Common myeloid progenitor, CD34-positive (primary cell): ENCODE measurements at regions not wholly inside any gene's neighbourhood (a gene's known extent, or its start where the extent isn't known, plus 50 kb on each side); places are given as distances from the start of the nearest gene placed in this dataset.
"Not testable (repeated sequence)": the region's sequence is repeated elsewhere in the genome, so short reads cannot be mapped to it uniquely, and the experiment has no call there.

Experiments used
- CTCF ChIA-PET: fragments of 350-600 bp; sonication (Branson Sonifier 250); formaldehyde crosslinking; loops from one replicate; lab custom pipeline; 2021; ENCODE audit warnings: antibody characterized with exemption; lab: Charles Lee
- POLR2A ChIA-PET: fragments of 350-600 bp; sonication (Branson Sonifier 250); formaldehyde crosslinking; loops from one replicate; lab custom pipeline; 2021; ENCODE audit warnings: antibody characterized with exemption; lab: Charles Lee
- DNase-seq, 3 donors: peaks; one replicate each; pipeline versions ENCODE4 v3.0.0 to v3.0.0-alpha.2; 2013
- H3K27ac ChIP-seq, 2 experiments: 1 replicate in 1 of 2; 2 replicates in 1 of 2; pipeline ENCODE4 v1.7.0; 2013; ENCODE audit warnings: inconsistent platforms in 2 of 2, low read length in 2 of 2, mild to moderate bottlenecking in 2 of 2, low read depth in 1 of 2, moderate library complexity in 1 of 2; ENCODE audit not compliant: severe bottlenecking in 2 of 2, insufficient read depth in 1 of 2, poor library complexity in 1 of 2
- H3K27me3 ChIP-seq, 5 experiments: replicated peaks in 2 of 5; 1 replicate in 3 of 5; 2 replicates in 2 of 5; pipeline versions ENCODE4 v1.6.1 to v1.7.0; 2013; ENCODE audit warnings: low read length in 4 of 5, mild to moderate bottlenecking in 2 of 5, moderate library complexity in 2 of 5, inconsistent platforms in 1 of 5; ENCODE audit not compliant: insufficient read depth in 5 of 5, control insufficient read depth in 4 of 5
- H3K36me3 ChIP-seq, 4 experiments: 1 replicate in 2 of 4; 2 replicates in 2 of 4; pipeline versions ENCODE4 v1.6.1 to v1.7.0; 2013; ENCODE audit warnings: low read length in 3 of 4, control low read depth in 1 of 4, mild to moderate bottlenecking in 1 of 4; ENCODE audit not compliant: control insufficient read depth in 4 of 4, insufficient read depth in 4 of 4
- H3K4me1 ChIP-seq, 4 experiments: 1 replicate in 3 of 4; 2 replicates in 1 of 4; pipeline versions ENCODE4 v1.6.1 to v1.7.1; 2013; ENCODE audit warnings: low read length in 3 of 4, mild to moderate bottlenecking in 3 of 4, control low read depth in 1 of 4, inconsistent platforms in 1 of 4, moderate library complexity in 1 of 4; ENCODE audit not compliant: control insufficient read depth in 4 of 4, insufficient read depth in 4 of 4; ENCODE audit errors: control extremely low read depth in 1 of 4
- H3K4me3 ChIP-seq, 7 experiments: 1 replicate in 4 of 7; 2 replicates in 3 of 7; pipeline versions ENCODE4 v1.5.1 to v1.7.0; 2013; ENCODE audit warnings: mild to moderate bottlenecking in 7 of 7, low read length in 6 of 7, moderate library complexity in 6 of 7, inconsistent platforms in 2 of 7, low read depth in 2 of 7, control low read depth in 1 of 7; ENCODE audit not compliant: insufficient read depth in 4 of 7, control insufficient read depth in 1 of 7; ENCODE audit errors: extremely low read depth in 1 of 7
- H3K9me3 ChIP-seq, 5 experiments: 1 replicate in 4 of 5; 2 replicates in 1 of 5; pipeline versions ENCODE4 v1.6.1 to v1.7.1; 2013; ENCODE audit warnings: low read length in 4 of 5, mild to moderate bottlenecking in 2 of 5, inconsistent platforms in 1 of 5, low read depth in 1 of 5, moderate library complexity in 1 of 5; ENCODE audit not compliant: control insufficient read depth in 4 of 5, insufficient read depth in 2 of 5; ENCODE audit errors: control extremely low read depth in 1 of 5
- WGBS: methylation state at CpG from one replicate; pipeline ENCODE4 v1.1.5; 2013; ENCODE audit not compliant: insufficient coverage; 5-methylcytosine and 5-hydroxymethylcytosine counted together

- Histone ChIP-seq H3K27ac (no peak overlapping the region), H3K4me1 (no peaks in the 10 kb centered on the region), H3K36me3 (no peaks in the 10 kb centered on the region), H3K9me3 (no peaks in the 10 kb centered on the region), H3K27me3 (no peaks in the 10 kb centered on the region), H3K4me3 (no peak overlapping the region)
- POLR2A ChIA-PET = no interaction called here
- WGBS = no CpG with 5 or more reads among the region's 3 CpGs
- DNase-seq = no peak
- CTCF ChIA-PET = no interaction called here
These were observed 159.0 kb upstream of the PCDH9 start for GRCh38 chr13:67389171-67389570.

- WGBS = 93% methylated on average over 6 of the region's 7 CpGs
- POLR2A ChIA-PET, H3K4me1 ChIP-seq, H3K4me3 ChIP-seq, H3K27me3 ChIP-seq, H3K27ac ChIP-seq, H3K9me3 ChIP-seq, CTCF ChIA-PET, DNase-seq, H3K36me3 ChIP-seq: not testable (repeated sequence)
These were observed 153.1 kb upstream of the PCDH9 start for GRCh38 chr13:67383109-67383757.

GRCh38 chr13:67377919-67378318, 147.8 kb upstream of the PCDH9 start:
- no peaks in the 10 kb centered on the region for H3K27me3 ChIP-seq
- H3K27ac ChIP-seq = no peak overlapping the region
- ChIA-PET CTCF (no interaction called here), POLR2A (no interaction called here)
- no peak overlapping the region for H3K4me3 ChIP-seq
- no peaks in the 10 kb centered on the region for H3K36me3 ChIP-seq
- DNase-seq = no peak
- 100% methylated on average over 1 of the region's 1 CpG for WGBS
- no peaks in the 10 kb centered on the region for H3K9me3 ChIP-seq
- H3K4me1 ChIP-seq = no peaks in the 10 kb centered on the region

GRCh38 chr13:67374391-67374790, 144.3 kb upstream of the PCDH9 start:
- POLR2A ChIA-PET = no interaction called here
- Histone ChIP-seq H3K27me3 (no peaks in the 10 kb centered on the region), H3K4me1 (no peaks in the 10 kb centered on the region), H3K9me3 (no peaks in the 10 kb centered on the region), H3K27ac (no peak overlapping the region), H3K36me3 (no peaks in the 10 kb centered on the region), H3K4me3 (no peak overlapping the region)
- CTCF ChIA-PET = no interaction called here
- DNase-seq = no peak
- whole genome bisulfite sequencing = no CpG with 5 or more reads among the region's 1 CpG

- Histone ChIP-seq H3K27ac (no peak overlapping the region), H3K9me3 (no peaks in the 10 kb centered on the region), H3K4me3 (no peak overlapping the region), H3K36me3 (no peaks in the 10 kb centered on the region), H3K27me3 (no peaks in the 10 kb centered on the region), H3K4me1 (no peaks in the 10 kb centered on the region)
- CTCF ChIA-PET = no interaction called here
- POLR2A ChIA-PET = no interaction called here
- DNase-seq = no peak
- WGBS = no CpG with 5 or more reads among the region's 1 CpG
These were observed 142.8 kb upstream of the PCDH9 start for GRCh38 chr13:67372868-67373464.

- CTCF ChIA-PET = no interaction called here
- Histone ChIP-seq H3K9me3 (no peaks in the 10 kb centered on the region), H3K4me3 (no peak overlapping the region), H3K27ac (no peak overlapping the region), H3K4me1 (no peaks in the 10 kb centered on the region), H3K36me3 (no peaks in the 10 kb centered on the region), H3K27me3 (no peaks in the 10 kb centered on the region)
- no peak for DNase-seq
- WGBS = no CpG with 5 or more reads among the region's 6 CpGs
- POLR2A ChIA-PET = no interaction called here
These were observed 139.9 kb upstream of the PCDH9 start for GRCh38 chr13:67369895-67370660.

- DNase-seq = peak in 1 of 3 donors; percentile 2
- ChIA-PET POLR2A (no interaction called here), CTCF (interaction anchor here (0.6 kb wide), 1 partner anchor 905 kb away, joined by 3 read pairs; no protein-coding TSS in a partner anchor)
- Histone ChIP-seq H3K36me3 (no peaks in the 10 kb centered on the region), H3K27ac (no peak overlapping the region), H3K4me3 (no peak overlapping the region), H3K9me3 (no peaks in the 10 kb centered on the region), H3K4me1 (no peaks in the 10 kb centered on the region), H3K27me3 (no peaks in the 10 kb centered on the region)
- WGBS = 100% methylated on average over 1 of the region's 1 CpG
These were observed 137.3 kb upstream of the PCDH9 start for GRCh38 chr13:67367399-67367798.
